ENCODE measurements at regions not wholly inside any gene's neighbourhood (a gene's known extent, or its start where the extent isn't known, plus 50 kb on each side); places are given as distances from the start of the nearest gene placed in this dataset.
"Not testable (repeated sequence)": the region's sequence is repeated elsewhere in the genome, so short reads cannot be mapped to it uniquely, and the experiment has no call there.

DNA sequence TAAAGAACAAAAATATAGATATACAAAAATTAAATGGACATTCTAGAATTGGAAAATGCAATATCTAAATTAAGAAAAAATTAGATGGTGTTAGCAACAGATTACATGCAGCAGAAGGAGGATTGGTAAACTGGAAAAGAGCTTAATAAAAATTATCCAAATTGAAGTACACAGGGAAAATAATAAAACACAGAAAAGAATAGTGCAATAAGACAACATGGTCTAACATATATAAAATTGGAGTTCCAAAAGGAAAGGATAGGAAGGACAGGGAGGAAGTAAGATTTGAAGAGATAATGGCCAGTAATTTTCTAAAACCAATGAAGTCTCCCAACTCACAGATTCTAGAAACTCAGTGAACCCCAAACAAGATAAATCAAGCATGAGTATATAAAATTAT, 194.5 kb downstream of the TBX18 start:
- ATAC-seq (no peak), DNase-seq (no peak)
- no peaks in the 10 kb centered on the region for H3K4me1 ChIP-seq
- no peaks in the 10 kb centered on the region for H3K36me3 ChIP-seq (replicated peaks in 1 of 2; ENCODE audit: insufficient read depth in 1 of 2, low read depth in 2 of 2)
- no peaks in the 10 kb centered on the region for H3K27me3 ChIP-seq
- no peak overlapping the region for H3K27ac ChIP-seq
- TF ChIP-seq, protein P1, sequence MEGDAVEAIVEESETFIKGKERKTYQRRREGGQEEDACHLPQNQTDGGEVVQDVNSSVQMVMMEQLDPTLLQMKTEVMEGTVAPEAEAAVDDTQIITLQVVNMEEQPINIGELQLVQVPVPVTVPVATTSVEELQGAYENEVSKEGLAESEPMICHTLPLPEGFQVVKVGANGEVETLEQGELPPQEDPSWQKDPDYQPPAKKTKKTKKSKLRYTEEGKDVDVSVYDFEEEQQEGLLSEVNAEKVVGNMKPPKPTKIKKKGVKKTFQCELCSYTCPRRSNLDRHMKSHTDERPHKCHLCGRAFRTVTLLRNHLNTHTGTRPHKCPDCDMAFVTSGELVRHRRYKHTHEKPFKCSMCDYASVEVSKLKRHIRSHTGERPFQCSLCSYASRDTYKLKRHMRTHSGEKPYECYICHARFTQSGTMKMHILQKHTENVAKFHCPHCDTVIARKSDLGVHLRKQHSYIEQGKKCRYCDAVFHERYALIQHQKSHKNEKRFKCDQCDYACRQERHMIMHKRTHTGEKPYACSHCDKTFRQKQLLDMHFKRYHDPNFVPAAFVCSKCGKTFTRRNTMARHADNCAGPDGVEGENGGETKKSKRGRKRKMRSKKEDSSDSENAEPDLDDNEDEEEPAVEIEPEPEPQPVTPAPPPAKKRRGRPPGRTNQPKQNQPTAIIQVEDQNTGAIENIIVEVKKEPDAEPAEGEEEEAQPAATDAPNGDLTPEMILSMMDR (IDR thresholded peaks at IDR 0.05), result no peak
- no peak for TF ChIP-seq POLR2A (IDR thresholded peaks at IDR 0.05)
- intact Hi-C loops (cut with DNase I), result no loop called here
- no peak overlapping the region for H3K4me3 ChIP-seq
- no peaks in the 10 kb centered on the region for H3K9me3 ChIP-seq

DNA sequence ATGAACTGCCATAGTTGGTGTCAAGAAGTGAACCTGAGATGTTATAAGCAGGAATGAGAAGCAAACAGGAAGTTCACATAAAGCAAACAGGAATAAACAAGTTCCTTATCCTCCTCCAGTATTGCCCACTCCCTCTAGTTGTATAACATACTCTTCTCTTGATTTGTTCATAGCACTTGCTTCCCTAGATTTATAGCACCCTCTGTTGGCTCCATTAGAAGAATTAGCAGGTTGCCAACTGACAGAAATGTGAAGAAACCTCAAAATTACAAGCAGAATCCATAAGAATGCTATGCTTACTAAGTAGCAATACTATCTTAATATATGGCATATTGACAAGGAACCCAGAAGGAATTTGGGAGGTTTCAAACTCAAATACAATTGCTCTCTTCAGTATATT, 195.4 kb downstream of the TBX18 start:
- ATAC-seq (no peak), DNase-seq (no peak)
- Histone ChIP-seq H3K27ac (no peak overlapping the region), H3K4me1 (no peaks in the 10 kb centered on the region), H3K27me3 (no peaks in the 10 kb centered on the region), H3K9me3 (no peaks in the 10 kb centered on the region), H3K4me3 (no peak overlapping the region), H3K36me3 (replicated peaks in 1 of 2; ENCODE audit: insufficient read depth in 1 of 2, low read depth in 2 of 2) (no peaks in the 10 kb centered on the region)
- intact Hi-C loops (cut with DNase I), result no loop called here
- TF ChIP-seq, protein P1 (IDR thresholded peaks at IDR 0.05), result no peak
- no peak for TF ChIP-seq POLR2A (IDR thresholded peaks at IDR 0.05)

DNA sequence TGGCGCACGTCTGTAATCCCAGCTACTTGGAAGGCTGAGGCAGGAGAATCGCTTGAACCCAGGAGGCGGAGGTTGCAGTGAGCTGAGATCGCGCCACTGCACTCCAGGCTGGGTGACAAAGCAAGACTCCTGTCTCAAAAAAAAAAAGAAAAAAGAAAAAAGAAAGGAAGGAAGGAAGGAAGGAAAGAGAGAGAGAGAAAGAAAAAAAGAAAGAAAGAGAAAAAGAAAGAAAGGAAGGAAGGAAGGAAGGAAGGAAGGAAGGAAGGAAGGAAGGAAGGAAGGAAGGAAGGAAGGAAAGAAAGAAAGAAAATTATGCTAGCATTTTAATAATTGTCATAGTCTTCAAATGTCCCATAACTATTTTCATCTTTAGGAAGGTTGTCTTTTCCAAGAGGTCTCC, 198.7 kb downstream of the TBX18 start:
- H3K9me3 ChIP-seq; ATAC-seq; H3K36me3 ChIP-seq (replicated peaks in 1 of 2; ENCODE audit: insufficient read depth in 1 of 2, low read depth in 2 of 2); H3K27me3 ChIP-seq; intact Hi-C loops (cut with DNase I); H3K27ac ChIP-seq; DNase-seq; H3K4me3 ChIP-seq; H3K4me1 ChIP-seq: not testable (repeated sequence)
- 88 to 96% methylated on average over 3 to 6 of the region's 6 CpGs for WGBS, 2 donors

DNA sequence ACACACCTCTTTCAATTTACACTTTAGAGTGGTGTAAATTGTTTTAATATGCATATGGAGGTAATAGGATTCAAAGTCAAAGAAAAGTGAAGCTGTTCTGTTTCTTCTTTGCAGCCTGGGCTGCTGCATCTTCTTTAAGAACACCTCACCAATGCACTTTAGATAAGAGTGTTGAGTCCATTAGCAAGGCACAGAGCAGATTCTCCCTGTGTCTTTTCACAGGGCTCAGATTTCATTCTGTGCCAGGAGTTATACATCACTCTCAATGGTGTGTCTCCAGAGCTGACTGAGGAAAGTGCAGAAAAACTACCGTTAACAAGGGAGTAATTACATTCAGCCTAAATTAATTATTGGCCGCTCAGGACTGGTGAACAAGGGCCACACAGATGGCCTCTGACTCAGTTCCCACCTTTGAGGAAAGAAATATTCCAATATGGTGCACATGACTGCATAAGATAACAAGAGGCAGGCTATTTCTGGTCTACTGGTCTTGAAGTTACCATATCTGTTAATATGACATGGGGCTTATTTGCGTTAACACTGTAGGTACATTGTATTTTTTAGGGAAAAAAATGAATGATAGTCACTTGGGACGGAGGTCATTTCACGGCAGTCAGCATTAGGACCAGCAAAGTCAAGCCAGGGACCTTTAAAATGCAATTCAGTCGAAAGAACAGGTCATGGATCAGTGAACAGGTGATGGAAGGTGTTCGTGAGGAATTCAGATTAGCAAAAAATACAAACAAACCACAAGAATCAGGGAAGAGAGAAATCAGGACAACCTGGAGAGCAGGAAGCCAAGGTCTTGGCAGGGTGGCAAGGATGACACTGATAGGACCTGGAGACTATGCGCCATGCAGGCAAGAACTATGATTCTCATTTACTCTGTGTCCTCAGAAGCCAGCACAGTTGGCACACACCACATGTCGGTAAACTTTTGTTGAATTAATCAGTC, 203.7 kb downstream of the TBX18 start:
- H3K4me3 ChIP-seq, result no peak overlapping the region
- TF ChIP-seq, protein P1 (IDR thresholded peaks at IDR 0.05), result no peak
- no peak for TF ChIP-seq POLR2A (IDR thresholded peaks at IDR 0.05)
- 45 to 59% methylated on average over 9 of the region's 9 CpGs for WGBS, 2 donors
- no peak overlapping the region for H3K27ac ChIP-seq
- H3K36me3 ChIP-seq (replicated peaks in 1 of 2; ENCODE audit: insufficient read depth in 1 of 2, low read depth in 2 of 2), result no peaks in the 10 kb centered on the region
- no peaks in the 10 kb centered on the region for H3K9me3 ChIP-seq
- H3K27me3 ChIP-seq, result no peaks in the 10 kb centered on the region
- intact Hi-C loops (cut with DNase I), result no loop called here
- DNase-seq, result no peak
- no peak for ATAC-seq
- H3K4me1 ChIP-seq, result no peaks in the 10 kb centered on the region

DNA sequence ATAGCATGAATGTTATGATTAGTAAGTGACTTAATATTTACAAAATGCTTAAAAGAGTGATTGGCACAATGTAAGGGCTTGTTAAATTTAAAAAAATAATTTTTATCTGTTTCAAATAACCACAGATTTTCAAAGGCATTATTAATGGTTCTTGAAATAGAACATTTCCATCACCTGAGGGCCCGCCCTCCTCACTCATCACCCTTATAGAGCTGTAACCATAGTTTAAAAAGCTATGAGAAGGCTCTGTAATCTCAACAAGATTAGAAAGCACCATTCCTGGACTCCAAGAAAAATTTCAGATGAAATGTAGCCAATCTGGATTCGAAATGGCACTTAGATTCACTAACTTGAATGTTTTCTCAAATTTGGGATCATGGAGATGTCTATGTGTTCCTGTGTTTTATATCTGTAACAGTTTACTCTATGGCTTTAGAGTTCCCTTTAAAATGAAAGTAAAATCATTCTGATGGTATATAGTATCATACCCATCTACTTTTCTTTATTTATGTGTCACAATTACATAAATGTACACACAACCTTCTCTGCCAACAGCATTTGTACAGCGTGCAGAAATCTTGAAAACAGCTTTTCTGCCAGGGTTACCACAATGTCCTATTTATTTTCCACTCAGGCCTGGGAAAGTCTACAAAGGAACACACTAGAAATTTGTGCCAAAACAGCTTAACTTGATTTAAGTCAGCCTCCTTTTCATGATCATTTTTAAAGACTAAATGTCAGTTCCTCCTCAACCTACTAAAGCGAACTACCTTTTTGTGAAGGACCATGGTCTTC, 207.7 kb downstream of the TBX18 start:
- ATAC-seq, result no peak
- Histone ChIP-seq H3K9me3 (no peaks in the 10 kb centered on the region), H3K36me3 (replicated peaks in 1 of 2; ENCODE audit: insufficient read depth in 1 of 2, low read depth in 2 of 2) (no peaks in the 10 kb centered on the region), H3K27me3 (no peaks in the 10 kb centered on the region), H3K4me1 (no peaks in the 10 kb centered on the region), H3K27ac (no peak overlapping the region), H3K4me3 (no peak overlapping the region)
- DNase-seq, result no peak
- intact Hi-C loops (cut with DNase I), result no loop called here
- 31 to 43% methylated on average over 4 of the region's 4 CpGs for WGBS, 2 donors
- TF ChIP-seq POLR2A (IDR thresholded peaks at IDR 0.05), result no peak
- TF ChIP-seq, protein P1 (IDR thresholded peaks at IDR 0.05), result no peak

All from body of pancreas (tissue), 4 donors.